Activated CD4-positive, alpha-beta T cell treated with anti-CD3 and anti-CD28 coated beads, Interleukin-2, Interleukin-4, amounts not matched to agents 100 ng/mL and 50 ng/mL, durations not matched to agents 16 hours and 8 hours (primary cell): ENCODE measurements at regions not wholly inside any gene's neighbourhood (a gene's known extent, or its start where the extent isn't known, plus 50 kb on each side); places are given as distances from the start of the nearest gene placed in this dataset.

Experiments
- DNase-seq: peaks from one replicate; pipeline ENCODE4 v3.0.0-alpha.2; 2020; ENCODE audit warnings: low spot score

DNA sequence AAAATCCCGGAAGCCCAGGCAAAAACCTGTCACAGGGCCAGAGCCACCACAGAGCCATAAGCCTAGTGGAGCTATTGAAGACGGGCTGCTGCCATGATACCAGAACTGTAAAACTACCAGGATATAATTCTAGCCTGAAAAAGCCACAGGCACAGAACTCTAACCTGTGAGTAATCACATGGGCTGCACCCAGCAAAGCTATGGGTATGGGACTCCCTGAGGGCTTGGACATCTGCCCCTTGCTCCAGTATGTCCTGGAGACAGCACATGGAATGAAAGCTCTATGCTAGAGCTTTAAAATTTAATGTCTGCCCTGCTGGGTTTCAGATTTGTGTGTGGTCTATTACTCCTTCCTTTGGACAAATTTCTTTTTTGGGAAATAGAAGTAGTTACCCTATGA lies 2183.6 kb upstream of the CELF4 start:
- DNase-seq = no peak

DNA sequence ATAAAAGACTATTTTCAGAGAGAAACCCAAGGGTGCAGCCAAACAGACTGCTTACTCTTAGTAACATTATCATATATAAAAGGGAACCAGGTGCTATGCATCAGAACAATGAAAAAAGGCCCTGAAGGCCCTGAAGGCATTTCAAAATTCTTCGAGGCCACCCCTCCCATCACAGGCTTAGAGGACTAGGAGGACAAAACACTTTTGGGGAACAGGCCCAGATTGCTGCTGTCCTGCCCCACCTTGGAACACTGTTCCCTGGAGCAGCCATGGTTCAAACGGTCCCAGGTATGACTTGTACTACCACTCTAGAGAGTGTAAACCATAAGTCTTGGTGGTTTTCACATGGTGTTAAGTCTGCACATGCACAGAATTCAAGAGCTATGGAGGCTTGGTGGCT lies 2183.1 kb upstream of the CELF4 start:
- DNase-seq = no peak

DNA sequence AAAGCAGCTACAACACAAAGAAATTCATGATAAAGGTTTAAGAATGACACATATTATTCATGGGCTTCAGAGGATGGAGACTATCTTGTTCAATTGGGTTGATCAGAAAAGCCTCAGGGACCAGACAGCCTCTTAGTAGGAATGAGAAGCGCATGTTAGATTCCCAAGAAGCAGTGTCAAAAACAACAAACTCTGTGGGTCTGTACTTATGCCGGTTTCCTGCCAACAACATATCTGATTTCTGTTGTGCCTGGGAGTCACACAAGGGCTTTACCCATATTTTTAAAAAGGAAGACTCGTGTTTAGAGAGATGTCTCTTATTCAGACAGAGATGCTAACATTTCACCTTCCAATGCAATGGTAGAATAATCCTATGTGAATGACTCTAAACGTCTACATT lies 2180.6 kb upstream of the CELF4 start:
- no peak for DNase-seq

DNA sequence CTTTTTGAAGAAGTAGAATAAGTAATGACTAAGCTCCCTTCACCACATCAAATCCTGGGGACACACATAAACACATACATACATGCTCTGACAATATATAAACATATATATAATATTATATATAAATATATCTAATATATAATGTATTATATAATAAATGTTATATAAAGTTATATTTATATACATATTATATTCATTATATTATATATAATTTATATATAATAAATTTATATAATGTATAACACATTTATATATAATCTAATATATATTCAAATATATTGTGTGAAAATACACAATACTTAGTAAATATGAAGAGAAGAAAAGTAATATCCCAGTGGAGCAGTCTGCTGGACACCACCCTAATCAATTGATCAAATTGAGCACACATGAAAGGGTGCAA lies 2177.9 kb upstream of the CELF4 start:
- DNase-seq = no peak

GRCh38 chr18:39741755-39742466 lies 2176.3 kb upstream of the CELF4 start:
- no peak for DNase-seq

- no peak for DNase-seq
Observed at GRCh38 chr18:39737869-39738268, 2172.3 kb upstream of the CELF4 start.

- DNase-seq = no peak
Observed at GRCh38 chr18:39732918-39733317, 2167.3 kb upstream of the CELF4 start.

- DNase-seq = no peak
Observed at GRCh38 chr18:39730606-39731005, 2165.0 kb upstream of the CELF4 start.

DNA sequence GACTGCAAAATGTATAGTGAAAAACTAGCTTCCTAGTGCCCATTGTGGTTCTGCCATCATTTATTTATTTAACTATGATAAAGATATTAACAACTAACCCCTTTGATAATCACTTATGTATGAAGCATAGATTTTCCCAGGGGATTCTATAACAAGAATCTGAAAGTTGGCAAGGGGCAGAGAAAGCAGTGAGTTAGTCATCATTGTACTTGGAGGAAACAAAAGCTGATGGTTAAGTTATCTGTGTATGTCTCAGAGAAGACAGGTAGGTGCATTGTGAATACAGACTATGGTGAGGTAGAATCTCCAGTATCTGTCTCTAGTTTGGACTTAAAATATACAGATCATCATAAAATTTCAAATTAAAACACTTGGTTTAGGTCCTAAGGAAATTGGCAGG lies 2159.1 kb upstream of the CELF4 start:
- DNase-seq = no peak

DNA sequence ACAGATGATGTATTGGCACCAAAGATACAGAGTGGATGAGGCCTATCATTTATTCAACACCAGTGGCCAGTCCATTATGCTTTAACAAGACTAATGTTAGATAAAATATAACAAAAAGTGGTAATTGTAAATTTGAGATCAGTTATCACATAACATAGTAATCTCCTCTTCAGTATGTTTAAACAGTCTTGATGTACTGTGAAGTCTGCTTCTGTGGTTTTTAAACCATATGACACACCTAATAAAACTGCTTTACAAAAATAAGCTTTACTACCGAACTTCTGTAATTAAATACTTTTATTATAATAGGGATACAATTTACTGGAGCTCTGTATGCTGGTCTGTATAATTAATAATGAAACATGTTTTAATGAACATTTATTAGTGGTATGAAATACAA lies 2156.1 kb upstream of the CELF4 start:
- no peak for DNase-seq

- DNase-seq = no peak
Observed at GRCh38 chr18:39713961-39714360, 2148.4 kb upstream of the CELF4 start.

- DNase-seq = no peak
Observed at GRCh38 chr18:39711701-39712100, 2146.1 kb upstream of the CELF4 start.

GRCh38 chr18:39705362-39705761 lies 2139.8 kb upstream of the CELF4 start:
- DNase-seq = no peak

- no peak for DNase-seq
Observed at GRCh38 chr18:39702888-39703287, 2137.3 kb upstream of the CELF4 start.

- no peak for DNase-seq
Observed at GRCh38 chr18:39701839-39702238, 2136.2 kb upstream of the CELF4 start.

DNA sequence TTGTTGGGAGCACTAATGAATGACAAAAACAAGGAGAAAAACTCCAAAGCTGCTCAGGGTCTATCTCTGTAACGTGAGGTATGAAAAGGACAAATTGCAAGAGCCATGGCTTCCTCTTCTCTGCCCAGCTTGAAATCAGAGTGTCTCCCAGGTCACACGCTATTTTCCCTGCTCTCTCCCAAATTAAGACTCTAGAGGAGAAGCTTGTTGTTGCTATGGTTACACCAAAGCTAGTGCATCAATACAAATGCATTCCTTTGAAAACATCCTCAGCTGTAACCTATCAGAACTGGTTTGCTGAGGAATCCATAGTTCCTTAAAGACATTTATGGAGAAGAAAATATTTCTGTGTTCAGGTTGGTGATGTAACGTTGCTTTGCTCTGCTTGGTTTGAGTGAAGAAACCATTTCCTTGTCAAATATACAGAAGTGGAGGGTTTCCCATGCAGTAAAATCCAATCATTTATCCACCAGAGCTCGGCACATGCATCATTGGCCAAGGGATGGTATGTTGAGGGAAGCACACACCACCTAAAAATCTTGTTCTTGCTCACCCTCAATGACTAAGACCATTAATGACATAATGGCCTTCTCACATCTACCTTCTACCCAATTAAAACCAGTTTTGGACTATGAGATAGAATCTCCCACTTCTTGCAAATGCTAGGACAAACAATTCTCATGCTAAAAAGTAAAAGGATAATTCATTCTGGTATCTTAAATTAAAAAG lies 2135.6 kb upstream of the CELF4 start:
- no peak for DNase-seq

DNA sequence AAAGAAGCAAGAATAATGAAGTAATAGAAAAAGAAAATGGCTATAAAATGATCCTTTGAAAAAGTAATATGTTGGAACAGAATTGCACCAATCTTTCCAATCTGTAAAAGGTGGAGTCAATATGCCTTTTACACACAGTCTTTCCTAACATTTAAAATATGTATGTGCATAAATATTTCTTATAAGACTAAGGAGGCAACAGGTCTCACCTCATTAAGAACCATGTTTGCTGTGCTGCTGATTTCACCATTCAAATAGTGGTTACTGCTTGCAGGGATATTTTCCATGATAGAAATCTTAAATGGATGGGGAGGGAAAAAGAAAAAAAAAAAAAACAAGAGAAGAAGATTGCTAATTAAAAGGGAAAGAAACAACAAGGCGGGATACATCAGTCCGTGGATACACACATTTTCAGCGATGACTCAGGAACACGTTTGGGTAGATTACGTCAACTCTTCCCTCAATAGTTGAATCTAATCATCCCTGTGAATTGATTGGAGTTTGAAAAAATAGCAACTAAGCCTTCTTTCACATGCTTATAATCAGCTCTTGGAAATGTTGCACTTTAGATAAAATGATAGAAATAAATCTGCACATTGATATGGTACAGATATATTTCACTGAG lies 2133.9 kb upstream of the CELF4 start:
- no peak for DNase-seq

GRCh38 chr18:39698436-39698835 lies 2132.8 kb upstream of the CELF4 start:
- no peak for DNase-seq

GRCh38 chr18:39693359-39693758 lies 2127.8 kb upstream of the CELF4 start:
- no peak for DNase-seq

- no peak for DNase-seq
Observed at GRCh38 chr18:39692367-39693015, 2126.9 kb upstream of the CELF4 start.

DNA sequence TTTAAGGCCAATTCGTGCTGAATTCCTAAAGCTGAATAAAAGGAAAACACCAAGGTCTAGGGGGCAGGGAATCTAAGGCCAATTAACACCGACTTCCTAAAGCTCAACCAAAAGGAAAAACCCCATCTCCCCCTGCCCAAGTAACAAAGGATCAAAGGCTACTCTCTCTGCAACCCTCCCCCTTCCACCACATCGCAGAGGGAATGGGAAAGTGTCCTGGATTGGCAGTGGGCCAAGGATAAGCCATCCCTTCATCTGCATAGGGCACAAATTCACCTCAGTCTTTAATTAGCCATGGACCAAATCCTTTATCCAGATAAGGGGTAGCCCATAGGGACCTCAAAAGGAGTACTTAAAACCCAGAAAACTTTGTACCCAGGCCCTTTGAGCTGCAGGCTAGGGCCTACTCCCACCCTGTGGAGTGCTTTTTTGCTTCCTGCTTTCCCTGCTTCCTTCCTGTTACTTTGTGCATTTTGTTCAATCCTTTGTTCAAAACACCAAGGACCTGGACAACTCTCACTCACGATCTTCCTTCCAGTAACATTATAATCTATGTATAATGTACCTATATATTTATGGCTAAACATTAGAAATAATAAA lies 2119.8 kb upstream of the CELF4 start:
- no peak for DNase-seq

GRCh38 chr18:39681061-39681460 lies 2115.5 kb upstream of the CELF4 start:
- DNase-seq = no peak
